WTC11 (cell line): ENCODE measurements at regions not wholly inside any gene's neighbourhood (a gene's known extent, or its start where the extent isn't known, plus 50 kb on each side); places are given as distances from the start of the nearest gene placed in this dataset.

Experiments used
- CTCF ChIP-seq: fragments of 200-600 bp; IDR thresholded peaks from 2 replicates; pipeline ENCODE4 v1.8.0; 2022; ENCODE audit warnings: antibody characterized with exemption
- E2F5 ChIP-seq: sonication (generic); formaldehyde crosslinking; IDR thresholded peaks from 2 replicates; pipeline ENCODE4 v1.8.1; 2022; ENCODE audit warnings: mild to moderate bottlenecking, moderate library complexity, missing genetic modification reagents
- ETV6 ChIP-seq: sonication (generic); formaldehyde crosslinking; IDR thresholded peaks from 2 replicates; pipeline ENCODE4 v1.8.1; 2022; ENCODE audit warnings: mild to moderate bottlenecking, missing genetic modification reagents
- NR3C1 ChIP-seq: sonication (generic); formaldehyde crosslinking; conservative IDR thresholded peaks from 2 replicates; pipeline ENCODE4 v1.8.1; 2023; ENCODE audit warnings: low read depth, mild to moderate bottlenecking, missing genetic modification reagents
- SOX15 ChIP-seq: fragments of 250-450 bp; sonication (Bioruptor Pico); IDR thresholded peaks from 2 replicates; pipeline ENCODE4 v1.9.0; 2021; ENCODE audit warnings: mild to moderate bottlenecking
- ZNF232 ChIP-seq: sonication (generic); formaldehyde crosslinking; IDR thresholded peaks from 2 replicates; pipeline ENCODE4 v1.8.0; 2022; ENCODE audit warnings: mild to moderate bottlenecking, missing genetic modification reagents

GRCh38 chr1:232704256-232704655 is 74.3 kb upstream of the SIPA1L2 start:
- TF ChIP-seq SOX15 (CRISPR knock-in tag) (no peak), CTCF (no peak), NR3C1 (CRISPR knock-in tag) (no peak), E2F5 (no peak), ETV6 (CRISPR knock-in tag) (no peak), ZNF232 (no peak)
